Esophagus muscularis mucosa (tissue), 4 donors: ENCODE measurements at regions not wholly inside any gene's neighbourhood (a gene's known extent, or its start where the extent isn't known, plus 50 kb on each side); places are given as distances from the start of the nearest gene placed in this dataset.

Source experiments
- DNase-seq: peaks from one replicate; pipeline ENCODE4 v3.0.0-alpha.2; 2017; ENCODE audit errors: extremely low spot score
- H3K27ac ChIP-seq, 4 donors: fragments of 200-600 bp; sonication (generic); replicated peaks in 1 of 4; 1 replicate in 3 of 4; 2 replicates in 1 of 4; pipeline ENCODE4 v1.5.1; 2016 to 2019; ENCODE audit warnings: mild to moderate bottlenecking in 1 of 4
- H3K27me3 ChIP-seq, 4 donors: fragments of 200-600 bp; sonication (generic); one replicate each; pipeline versions ENCODE4 v1.5.1 to v1.6.0; 2016 to 2019
- H3K36me3 ChIP-seq, 4 donors: fragments of 200-600 bp; sonication (generic); one replicate each; pipeline ENCODE4 v1.5.1; 2016 to 2019
- H3K4me1 ChIP-seq, 4 donors: fragments of 200-600 bp; sonication (generic); one replicate each; pipeline ENCODE4 v1.5.1; 2016 to 2019
- H3K4me3 ChIP-seq, 4 donors: fragments of 200-600 bp; sonication (generic); 1 replicate in 2 of 4; 2 replicates in 2 of 4; pipeline ENCODE4 v1.5.1; 2016 to 2019; ENCODE audit warnings: mild to moderate bottlenecking in 4 of 4, moderate library complexity in 1 of 4
- H3K9me3 ChIP-seq, 4 donors: fragments of 200-600 bp; sonication (generic); 1 replicate in 3 of 4; 2 replicates in 1 of 4; pipeline ENCODE4 v1.5.1; 2016 to 2019
- EP300 ChIP-seq: sonication (generic); formaldehyde crosslinking; IDR thresholded peaks from one replicate; pipeline ENCODE4 v1.6.1; 2017; ENCODE audit warnings: antibody characterized with exemption
- POLR2A ChIP-seq: fragments of 450-650 bp; IDR thresholded peaks from one replicate; pipeline ENCODE4 v1.6.1; 2017; ENCODE audit warnings: antibody characterized with exemption, moderate library complexity, mild to moderate bottlenecking, low read depth
- POLR2AphosphoS5 ChIP-seq, 2 donors: sonication (generic); formaldehyde crosslinking; IDR thresholded peaks; one replicate each; pipeline ENCODE4 v1.6.1; 2017; ENCODE audit warnings: antibody characterized with exemption in 2 of 2
- WGBS: methylation state at CpG from one replicate; pipeline ENCODE4 v1.1.5; 2018; 5-methylcytosine and 5-hydroxymethylcytosine counted together
- intact Hi-C: fragments of 100-400 bp; cut with DNase I; formaldehyde crosslinking; loops from one replicate; pipeline ENCODE4 v1.15.1; 2023
- TF ChIP-seq, protein P1 (sequence below), 3 experiments: fragments of 200-600 bp in 2 of 3; fragments of 450-650 bp in 1 of 3; sonication (generic) in 2 of 3; IDR thresholded peaks; one replicate each; pipeline ENCODE4 v1.5.1; 2017 to 2019; ENCODE audit warnings: antibody characterized with exemption in 3 of 3, mild to moderate bottlenecking in 2 of 3, moderate library complexity in 1 of 3

DNA sequence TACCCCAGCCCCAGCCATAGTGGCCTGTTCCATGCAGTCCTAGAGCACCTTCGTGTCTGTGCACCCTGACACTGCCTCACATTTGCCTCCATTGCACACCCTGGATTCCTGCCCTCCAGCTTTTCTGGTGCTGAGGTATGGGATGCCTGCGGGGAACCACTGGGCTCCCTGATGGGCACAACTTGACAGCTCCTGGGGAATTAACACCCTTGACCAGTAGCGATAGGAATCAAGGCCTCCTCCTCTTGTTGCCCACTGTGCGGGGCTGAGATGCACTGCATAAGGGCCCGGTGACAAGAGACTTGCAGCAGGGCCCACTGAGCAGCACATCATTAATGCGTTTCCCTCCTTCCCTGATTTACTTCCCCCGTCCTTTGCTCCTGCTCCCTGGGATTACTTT lies 235.6 kb upstream of the MOCS1 start:
- no peaks in the 10 kb centered on the region for H3K36me3 ChIP-seq
- no peaks in the 10 kb centered on the region for H3K4me1 ChIP-seq
- no peak overlapping the region for H3K4me3 ChIP-seq
- no peaks in the 10 kb centered on the region for H3K9me3 ChIP-seq
- no peak for TF ChIP-seq POLR2AphosphoS5 (IDR thresholded peaks at IDR 0.05)
- TF ChIP-seq, protein P1, sequence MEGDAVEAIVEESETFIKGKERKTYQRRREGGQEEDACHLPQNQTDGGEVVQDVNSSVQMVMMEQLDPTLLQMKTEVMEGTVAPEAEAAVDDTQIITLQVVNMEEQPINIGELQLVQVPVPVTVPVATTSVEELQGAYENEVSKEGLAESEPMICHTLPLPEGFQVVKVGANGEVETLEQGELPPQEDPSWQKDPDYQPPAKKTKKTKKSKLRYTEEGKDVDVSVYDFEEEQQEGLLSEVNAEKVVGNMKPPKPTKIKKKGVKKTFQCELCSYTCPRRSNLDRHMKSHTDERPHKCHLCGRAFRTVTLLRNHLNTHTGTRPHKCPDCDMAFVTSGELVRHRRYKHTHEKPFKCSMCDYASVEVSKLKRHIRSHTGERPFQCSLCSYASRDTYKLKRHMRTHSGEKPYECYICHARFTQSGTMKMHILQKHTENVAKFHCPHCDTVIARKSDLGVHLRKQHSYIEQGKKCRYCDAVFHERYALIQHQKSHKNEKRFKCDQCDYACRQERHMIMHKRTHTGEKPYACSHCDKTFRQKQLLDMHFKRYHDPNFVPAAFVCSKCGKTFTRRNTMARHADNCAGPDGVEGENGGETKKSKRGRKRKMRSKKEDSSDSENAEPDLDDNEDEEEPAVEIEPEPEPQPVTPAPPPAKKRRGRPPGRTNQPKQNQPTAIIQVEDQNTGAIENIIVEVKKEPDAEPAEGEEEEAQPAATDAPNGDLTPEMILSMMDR (IDR thresholded peaks at IDR 0.05) = no peak
- TF ChIP-seq EP300 = no peak
- TF ChIP-seq POLR2A = no peak
- H3K27me3 ChIP-seq = peaks cover 0 to 3% (median 0%) of the 10 kb centered on the region in 4 donors
- intact Hi-C loops = no loop called here
- no peak overlapping the region for H3K27ac ChIP-seq
- WGBS = 57% methylated on average over 6 of the region's 7 CpGs
- DNase-seq = no peak

DNA sequence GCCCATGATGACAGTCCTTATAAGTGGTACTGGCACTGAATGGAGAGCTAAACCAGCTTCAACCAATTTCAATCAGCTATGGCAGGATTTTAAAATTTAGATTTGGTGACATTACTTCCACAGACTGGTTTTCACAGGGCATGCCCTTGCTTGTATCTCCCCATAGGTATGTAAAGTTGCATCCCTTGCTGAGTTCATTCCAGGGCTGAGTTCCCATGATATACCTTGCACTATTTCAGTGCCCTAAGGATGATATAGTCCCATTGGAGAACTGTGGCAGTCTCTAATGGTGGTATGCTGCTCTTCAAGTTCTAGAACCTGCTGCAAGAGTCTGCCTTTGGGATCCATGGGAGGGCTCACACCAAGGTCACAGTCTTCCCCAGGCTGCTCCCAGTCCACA lies 232.7 kb upstream of the MOCS1 start:
- Histone ChIP-seq H3K27ac (no peak overlapping the region), H3K4me1 (no peaks in the 10 kb centered on the region), H3K9me3 (no peaks in the 10 kb centered on the region), H3K4me3 (no peak overlapping the region), H3K36me3 (no peaks in the 10 kb centered on the region), H3K27me3 (peaks cover 0 to 3% (median 0%) of the 10 kb centered on the region in 4 donors)
- TF ChIP-seq, protein P1 (IDR thresholded peaks at IDR 0.05) = no peak
- TF ChIP-seq EP300 = no peak
- TF ChIP-seq POLR2A = no peak
- TF ChIP-seq POLR2AphosphoS5 (IDR thresholded peaks at IDR 0.05) = no peak
- no peak for DNase-seq
- intact Hi-C loops = no loop called here

DNA sequence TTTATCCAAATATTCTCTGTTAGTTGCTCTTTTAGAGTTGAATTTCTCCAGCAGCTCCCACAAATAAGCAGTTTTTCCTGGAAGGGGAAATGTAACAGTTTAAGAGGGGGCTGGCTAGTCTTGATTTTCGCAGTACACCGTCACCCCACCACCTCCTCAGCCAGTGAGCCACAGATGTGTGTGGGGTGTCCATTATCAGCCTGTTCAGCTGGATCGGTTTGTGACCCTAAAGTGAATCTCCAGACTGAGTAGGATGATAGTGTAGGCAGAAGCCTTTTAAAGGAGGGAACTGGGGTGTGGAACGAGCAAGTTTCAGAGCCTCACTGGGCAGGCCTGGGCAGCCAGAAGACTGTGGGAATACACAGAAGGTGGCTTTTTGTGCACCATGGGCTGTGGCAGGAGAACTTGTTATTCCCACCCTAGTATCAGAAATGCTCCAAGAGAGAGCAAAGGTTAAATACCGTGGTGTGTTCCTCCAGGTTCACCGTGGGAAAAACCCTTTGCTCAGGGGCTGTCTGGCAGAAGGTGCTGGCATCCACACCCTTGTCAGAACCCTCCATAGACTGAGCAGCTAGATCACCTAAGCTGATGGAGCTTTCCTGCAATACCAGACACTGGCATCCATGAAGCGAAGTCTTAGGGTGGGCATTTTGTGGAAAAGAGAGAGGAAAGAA lies 230.9 kb upstream of the MOCS1 start:
- intact Hi-C loops = no loop called here
- Histone ChIP-seq H3K4me3 (no peak overlapping the region), H3K27ac (no peak overlapping the region), H3K27me3 (no peaks in the 10 kb centered on the region), H3K9me3 (peaks cover 0 to 7% (median 3%) of the 10 kb centered on the region in 4 donors), H3K36me3 (no peaks in the 10 kb centered on the region), H3K4me1 (no peaks in the 10 kb centered on the region)
- no peak for TF ChIP-seq POLR2A
- no peak for TF ChIP-seq EP300
- TF ChIP-seq, protein P1 (IDR thresholded peaks at IDR 0.05) = no peak
- TF ChIP-seq POLR2AphosphoS5 (IDR thresholded peaks at IDR 0.05) = no peak
- DNase-seq = no peak
- 79% methylated on average over 7 of the region's 7 CpGs for WGBS

DNA sequence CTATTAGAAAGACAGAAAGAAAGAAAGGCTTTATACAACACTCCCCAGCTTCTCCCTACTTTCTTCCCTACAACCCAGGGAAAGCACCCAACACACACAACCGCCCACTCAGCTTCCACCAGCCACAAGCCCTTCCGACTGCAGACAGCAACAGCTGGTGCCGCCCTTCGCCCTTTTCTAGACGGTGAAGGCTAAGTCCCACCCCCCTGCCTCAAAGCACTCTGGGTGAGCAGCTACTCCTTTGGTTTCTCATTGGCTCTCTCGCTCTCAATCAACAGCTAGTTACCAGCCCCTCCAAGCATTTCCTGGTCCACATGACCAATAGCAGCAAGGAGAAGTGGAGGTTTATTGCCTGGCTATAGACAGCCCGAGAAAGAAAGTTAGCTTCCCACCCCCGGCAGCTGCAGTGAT lies 230.1 kb upstream of the MOCS1 start:
- no peak overlapping the region for H3K4me3 ChIP-seq
- H3K27me3 ChIP-seq = no peaks in the 10 kb centered on the region
- H3K9me3 ChIP-seq = peaks cover 0 to 7% (median 3%) of the 10 kb centered on the region in 4 donors
- no peak overlapping the region for H3K27ac ChIP-seq
- DNase-seq = no peak
- intact Hi-C loops = no loop called here
- no peaks in the 10 kb centered on the region for H3K36me3 ChIP-seq
- TF ChIP-seq POLR2AphosphoS5 (IDR thresholded peaks at IDR 0.05) (no peak), EP300 (no peak), POLR2A (no peak)
- TF ChIP-seq, protein P1 (IDR thresholded peaks at IDR 0.05) = no peak
- WGBS = 77% methylated on average over 8 of the region's 8 CpGs
- no peaks in the 10 kb centered on the region for H3K4me1 ChIP-seq

DNA sequence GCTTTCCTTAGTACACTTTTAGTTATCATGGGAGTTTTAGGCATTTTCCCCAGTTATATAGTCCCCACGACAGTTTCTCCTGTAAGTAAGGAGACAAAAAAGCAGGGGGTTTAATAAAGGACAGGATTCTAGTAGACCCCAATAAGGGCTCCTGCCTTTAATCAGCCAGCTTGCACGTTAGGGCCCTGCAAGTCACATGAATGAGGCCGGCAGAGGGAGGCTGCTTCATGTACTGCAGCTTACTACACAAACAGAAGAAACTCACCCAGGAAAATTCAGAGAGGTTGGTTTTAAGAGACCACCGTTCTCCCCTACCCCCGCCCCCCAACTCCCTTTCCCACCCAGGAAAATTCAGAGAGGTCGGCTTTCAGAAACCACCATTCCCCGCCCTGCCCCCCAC lies 229.7 kb upstream of the MOCS1 start:
- no peaks in the 10 kb centered on the region for H3K27me3 ChIP-seq
- TF ChIP-seq, protein P1 (IDR thresholded peaks at IDR 0.05) = no peak
- TF ChIP-seq POLR2AphosphoS5 (IDR thresholded peaks at IDR 0.05) (no peak), EP300 (no peak), POLR2A (no peak)
- intact Hi-C loops = no loop called here
- H3K4me1 ChIP-seq = no peaks in the 10 kb centered on the region
- DNase-seq = no peak
- H3K9me3 ChIP-seq = peaks cover 0 to 7% (median 3%) of the 10 kb centered on the region in 4 donors
- H3K4me3 ChIP-seq = no peak overlapping the region
- H3K27ac ChIP-seq = no peak overlapping the region
- no peaks in the 10 kb centered on the region for H3K36me3 ChIP-seq
- 65% methylated on average over 6 of the region's 7 CpGs for WGBS
